BLaER1 (cell line): ENCODE measurements at regions not wholly inside any gene's neighbourhood (a gene's known extent, or its start where the extent isn't known, plus 50 kb on each side); places are given as distances from the start of the nearest gene placed in this dataset.
A peak's percentile ranks its signal among the peaks of the same experiment; 100 is the strongest.
"Not testable (repeated sequence)": the region's sequence is repeated elsewhere in the genome, so short reads cannot be mapped to it uniquely, and the experiment has no call there.

Experiments used
- H3K27ac ChIP-seq: shearing (Covaris generic); formaldehyde crosslinking; 2 replicates; pipeline ENCODE4 v1.8.1; 2022
- H3K27me3 ChIP-seq: shearing (Covaris generic); formaldehyde crosslinking; 2 replicates; pipeline ENCODE4 v1.8.1; 2022
- H3K36me3 ChIP-seq: shearing (Covaris generic); formaldehyde crosslinking; 2 replicates; pipeline ENCODE4 v1.8.1; 2022
- H3K4me1 ChIP-seq: shearing (Covaris generic); formaldehyde crosslinking; 2 replicates; pipeline ENCODE4 v1.8.1; 2022
- H3K4me2 ChIP-seq: shearing (Covaris generic); formaldehyde crosslinking; 2 replicates; pipeline ENCODE4 v1.8.1; 2022
- H3K4me3 ChIP-seq: shearing (Covaris generic); formaldehyde crosslinking; 2 replicates; pipeline ENCODE4 v1.8.1; 2022
- H3K9ac ChIP-seq: shearing (Covaris generic); formaldehyde crosslinking; 2 replicates; pipeline ENCODE4 v1.8.1; 2022
- H3K9me3 ChIP-seq: shearing (Covaris generic); formaldehyde crosslinking; 2 replicates; pipeline ENCODE4 v1.8.1; 2022
- H4K20me1 ChIP-seq: shearing (Covaris generic); formaldehyde crosslinking; 2 replicates; pipeline ENCODE4 v1.8.1; 2022

DNA sequence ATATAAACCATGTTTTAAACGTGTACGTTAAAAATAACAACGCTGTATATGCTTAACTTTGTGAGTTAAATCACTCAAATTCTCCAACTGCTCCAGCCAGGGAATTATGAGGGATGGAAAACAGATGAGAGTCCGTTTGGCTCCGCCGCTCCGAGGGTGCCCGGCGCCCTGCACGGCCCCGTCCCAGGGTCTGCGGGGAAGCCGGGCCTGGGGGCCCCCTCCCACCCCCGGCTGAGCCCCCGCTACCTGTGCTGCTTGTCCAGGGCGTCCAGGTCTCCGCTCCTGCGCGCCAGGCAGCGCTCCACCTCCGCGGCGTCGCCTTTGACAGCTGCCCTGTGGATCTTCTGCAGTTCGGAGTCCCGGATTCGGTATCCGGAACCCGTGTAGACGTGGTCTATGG, 415.5 kb downstream of the FOXD4L4 start:
- not testable (repeated sequence) for H3K4me3 ChIP-seq, H3K27me3 ChIP-seq, H3K4me2 ChIP-seq, H3K36me3 ChIP-seq, H3K9me3 ChIP-seq, H3K9ac ChIP-seq, H4K20me1 ChIP-seq, H3K4me1 ChIP-seq, H3K27ac ChIP-seq

DNA sequence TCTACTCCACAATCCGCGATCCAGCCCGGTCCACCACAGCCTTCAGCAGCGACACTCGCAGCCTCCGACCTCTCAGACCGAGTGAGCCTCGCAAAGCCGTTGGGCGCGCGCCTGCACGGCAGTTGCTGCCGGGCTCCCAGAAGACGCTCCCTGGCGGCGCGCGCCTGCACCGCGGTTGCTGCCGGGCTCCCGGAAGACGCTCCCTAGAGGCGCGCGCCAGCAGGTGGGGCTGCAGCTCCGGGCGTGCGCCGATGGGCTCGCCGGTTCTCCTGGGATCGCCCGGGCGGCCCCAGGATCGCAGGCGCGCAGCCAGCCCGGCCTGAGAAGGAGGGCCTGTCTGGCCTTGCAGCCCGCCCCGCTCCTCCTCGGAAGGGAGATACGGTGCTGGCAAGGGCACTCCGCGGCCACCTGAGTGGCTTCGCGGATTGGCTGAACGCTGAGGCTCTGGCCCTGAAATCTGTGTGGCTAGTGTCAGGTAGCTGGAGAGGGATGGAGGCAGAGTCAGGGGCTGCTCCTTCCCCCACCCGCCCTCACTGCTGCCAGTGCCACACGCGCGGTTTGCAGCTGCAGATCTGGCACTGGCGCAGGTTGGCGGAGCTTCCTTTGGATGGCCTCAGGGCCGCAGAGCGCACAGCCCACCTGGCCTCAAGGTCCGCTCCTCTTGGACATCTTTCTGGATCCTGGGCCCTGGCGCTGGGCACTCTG, 416.2 kb downstream of the FOXD4L4 start:
- not testable (repeated sequence) for H3K27ac ChIP-seq, H3K27me3 ChIP-seq, H3K4me1 ChIP-seq, H3K9me3 ChIP-seq, H3K9ac ChIP-seq, H4K20me1 ChIP-seq, H3K36me3 ChIP-seq
- H3K4me2 ChIP-seq = peak overlapping the region; percentile 62
- H3K4me3 ChIP-seq = peak overlapping the region; percentile 57

DNA sequence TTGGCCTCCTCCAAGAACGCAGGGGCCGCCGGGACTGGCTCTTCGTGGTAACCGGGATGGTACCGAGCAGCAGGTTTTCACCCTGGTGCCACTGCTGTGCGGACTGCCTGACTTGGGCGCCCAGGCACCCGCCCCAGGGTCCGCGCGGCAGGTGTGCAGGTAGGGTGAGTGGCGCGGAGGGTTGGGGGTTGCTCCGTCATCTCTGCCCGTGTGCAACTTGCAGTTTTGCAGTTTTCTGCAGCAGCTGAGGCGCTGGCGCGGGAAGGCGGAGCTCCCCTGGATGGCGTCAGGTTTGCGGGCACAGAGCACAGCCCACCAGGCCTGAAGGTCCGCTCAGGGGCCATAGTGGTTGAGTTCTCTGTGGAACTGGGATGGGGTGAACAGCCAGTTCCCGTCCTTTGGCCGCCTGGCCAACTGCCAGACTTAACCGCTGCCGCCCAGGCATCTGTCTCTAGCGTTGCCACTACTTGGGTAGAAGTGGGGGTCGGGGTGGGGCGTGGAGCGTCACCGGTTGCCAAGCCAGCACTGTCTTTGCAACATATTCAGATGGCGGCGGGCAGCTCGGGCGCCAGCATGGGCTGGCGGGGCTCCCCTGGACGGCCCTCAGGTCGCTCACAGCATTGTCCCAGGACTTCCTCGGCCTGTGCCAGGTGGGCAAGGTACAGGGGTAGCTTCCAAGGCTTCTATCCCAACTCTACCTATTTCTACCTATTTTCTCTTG, 417.2 kb downstream of the FOXD4L4 start:
- H3K9ac ChIP-seq, H3K27ac ChIP-seq, H3K4me2 ChIP-seq: not testable (repeated sequence)

DNA sequence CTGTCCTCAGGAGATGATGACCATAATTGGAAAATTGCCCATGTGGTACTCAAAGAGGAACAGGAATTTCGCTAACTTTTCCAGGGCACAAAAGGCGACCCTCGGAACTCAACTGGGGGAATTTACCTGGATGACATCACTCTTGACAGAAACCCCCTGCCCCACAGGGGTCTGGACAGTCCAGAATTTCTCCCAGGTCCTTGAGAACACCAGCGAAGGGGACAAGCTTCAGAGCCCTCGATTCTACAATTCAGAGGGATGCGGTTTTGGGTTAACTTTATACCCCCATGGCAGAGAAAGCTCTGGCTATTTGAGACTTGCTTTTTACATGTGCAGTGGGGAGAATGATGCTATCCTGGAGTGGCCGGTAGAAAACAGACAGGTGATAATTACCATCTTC, 445.4 kb downstream of the FOXD4L4 start:
- not testable (repeated sequence) for H3K9ac ChIP-seq, H3K4me3 ChIP-seq, H3K36me3 ChIP-seq, H3K27me3 ChIP-seq, H3K4me1 ChIP-seq, H4K20me1 ChIP-seq, H3K9me3 ChIP-seq, H3K4me2 ChIP-seq, H3K27ac ChIP-seq

More for the DNA sequence above, 417.2 kb downstream of the FOXD4L4 start:
- not testable (repeated sequence) for H3K4me1 ChIP-seq, H3K27me3 ChIP-seq, H3K4me3 ChIP-seq, H4K20me1 ChIP-seq, H3K9me3 ChIP-seq, H3K36me3 ChIP-seq

DNA sequence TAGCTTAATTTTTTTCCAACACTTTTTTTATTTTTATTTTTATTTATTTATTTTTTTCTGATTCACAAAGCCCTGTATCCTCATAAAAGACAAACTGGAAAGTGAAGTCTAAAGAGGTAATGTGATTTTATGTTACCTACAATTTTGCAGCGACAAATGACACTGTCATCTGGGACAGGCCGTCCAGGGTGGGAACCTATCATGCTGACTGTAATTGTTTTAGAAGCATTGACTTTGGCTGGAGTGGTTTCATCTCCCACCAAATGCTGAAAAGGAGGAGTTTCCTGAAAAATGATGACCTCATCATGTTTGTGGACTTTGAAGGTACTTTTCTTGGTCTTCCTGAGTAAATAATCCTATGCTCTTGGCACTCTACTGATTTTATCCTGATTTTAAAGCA, 446.7 kb downstream of the FOXD4L4 start:
- H3K9ac ChIP-seq, H4K20me1 ChIP-seq, H3K4me3 ChIP-seq, H3K27ac ChIP-seq, H3K9me3 ChIP-seq, H3K4me2 ChIP-seq, H3K27me3 ChIP-seq, H3K4me1 ChIP-seq, H3K36me3 ChIP-seq: not testable (repeated sequence)

DNA sequence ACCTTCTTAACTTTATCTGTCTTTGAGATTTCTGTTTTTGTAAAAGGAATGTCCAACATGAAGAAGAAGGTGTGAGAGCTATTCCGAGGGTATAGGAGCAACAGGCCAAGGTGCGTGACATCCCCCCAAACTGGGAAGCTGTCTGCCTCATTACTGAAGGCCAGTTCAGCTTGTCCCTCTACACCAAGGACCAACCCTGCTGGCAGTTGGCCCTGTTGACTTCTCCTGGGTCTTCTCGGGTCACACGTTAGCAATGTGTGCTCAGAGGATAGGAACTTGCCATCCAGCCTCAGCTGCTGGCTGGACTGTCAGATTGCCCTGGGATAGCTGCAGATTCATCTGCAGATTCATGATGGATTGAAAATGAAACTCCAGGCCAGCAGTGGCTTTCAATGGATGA, 460.3 kb downstream of the FOXD4L4 start:
- H3K9ac ChIP-seq, H3K36me3 ChIP-seq, H4K20me1 ChIP-seq, H3K4me3 ChIP-seq, H3K4me1 ChIP-seq, H3K27me3 ChIP-seq, H3K27ac ChIP-seq, H3K4me2 ChIP-seq, H3K9me3 ChIP-seq: not testable (repeated sequence)

DNA sequence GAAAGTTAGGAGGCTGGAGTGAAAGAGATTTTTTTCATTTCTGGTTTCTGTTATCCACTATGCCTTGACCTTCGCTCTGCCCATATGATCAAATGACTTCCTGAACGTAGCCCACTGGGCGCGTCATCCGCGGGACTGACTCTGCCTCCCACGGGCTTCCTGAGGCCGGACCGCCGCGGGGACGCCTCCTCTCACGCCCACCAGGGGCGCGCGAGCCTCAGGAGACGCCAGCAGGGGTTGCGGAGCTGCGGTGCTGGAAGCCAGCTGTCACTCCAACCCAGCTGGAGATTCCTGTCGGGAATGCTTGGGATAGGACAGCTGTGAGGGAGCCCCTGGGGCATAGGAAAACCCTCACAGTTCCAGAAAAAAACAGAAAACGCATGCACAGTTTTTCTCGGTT, 461.5 kb downstream of the FOXD4L4 start:
- not testable (repeated sequence) for H3K27ac ChIP-seq, H3K9ac ChIP-seq, H3K27me3 ChIP-seq, H3K4me2 ChIP-seq, H3K36me3 ChIP-seq, H3K4me1 ChIP-seq, H4K20me1 ChIP-seq, H3K4me3 ChIP-seq, H3K9me3 ChIP-seq

DNA sequence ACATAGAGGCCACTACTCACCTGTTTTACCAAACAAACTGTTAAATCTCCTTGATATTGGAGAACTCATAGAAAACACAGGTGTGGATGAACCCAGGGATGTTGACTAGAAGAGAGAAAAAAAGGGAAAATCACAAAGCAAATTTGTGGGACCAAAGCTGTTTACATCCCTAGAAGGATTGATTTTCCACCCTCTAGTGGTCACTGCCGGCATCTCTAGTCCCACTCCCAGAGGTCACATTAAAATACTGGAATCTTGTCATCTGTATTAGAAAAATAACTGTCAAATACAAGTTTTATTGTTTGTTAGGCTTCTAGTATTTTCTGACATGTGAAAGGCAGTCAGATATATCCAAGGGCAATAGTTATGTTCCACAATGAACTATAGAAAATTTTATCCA, 469.7 kb downstream of the FOXD4L4 start:
- H3K36me3 ChIP-seq = not testable (repeated sequence)

DNA sequence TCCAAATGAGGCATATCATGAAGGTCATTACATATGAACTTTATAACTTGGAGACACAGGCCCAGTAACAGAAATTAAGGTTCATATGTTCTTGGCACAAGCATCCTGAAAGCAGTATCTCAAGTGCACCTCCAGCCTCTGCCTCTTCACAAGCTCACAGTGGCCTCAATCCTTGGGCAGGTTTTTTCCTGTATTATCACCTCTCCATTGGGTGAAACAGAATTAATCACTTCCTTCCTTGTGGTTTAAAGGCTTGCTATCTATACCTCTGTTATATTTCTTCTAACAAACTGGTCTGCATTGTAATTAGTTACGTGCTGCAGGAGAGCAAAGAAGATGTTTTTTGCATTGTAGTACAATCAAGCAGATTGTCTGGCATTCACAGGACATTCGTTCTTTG, 471.0 kb downstream of the FOXD4L4 start:
- not testable (repeated sequence) for H4K20me1 ChIP-seq, H3K4me3 ChIP-seq, H3K4me1 ChIP-seq, H3K9me3 ChIP-seq, H3K36me3 ChIP-seq, H3K4me2 ChIP-seq, H3K27me3 ChIP-seq, H3K9ac ChIP-seq, H3K27ac ChIP-seq

More for the DNA sequence above, 469.7 kb downstream of the FOXD4L4 start:
- not testable (repeated sequence) for H3K4me2 ChIP-seq, H3K27ac ChIP-seq, H3K4me1 ChIP-seq, H3K4me3 ChIP-seq, H4K20me1 ChIP-seq, H3K9me3 ChIP-seq, H3K9ac ChIP-seq, H3K27me3 ChIP-seq

DNA sequence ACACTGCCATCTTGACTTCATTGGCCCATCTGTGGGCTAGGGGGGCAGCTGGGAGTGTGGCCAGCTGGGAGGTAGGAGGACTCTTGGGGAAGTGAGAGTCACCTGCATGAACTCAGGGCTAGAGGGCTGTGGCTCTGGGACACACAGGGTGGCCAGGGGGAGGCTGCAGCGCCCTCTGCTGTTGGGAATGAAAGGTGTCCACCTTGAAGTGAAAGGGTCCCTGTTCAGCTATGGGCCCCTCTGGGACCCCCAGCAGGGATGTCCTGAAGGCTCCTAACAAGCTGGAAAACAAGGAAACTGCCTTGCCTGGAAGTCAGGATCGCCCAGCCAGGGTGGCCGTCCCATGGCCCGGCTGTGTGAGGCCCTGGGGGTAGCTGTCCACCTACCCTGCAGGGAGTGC, 507.8 kb downstream of the FOXD4L4 start:
- H3K9ac ChIP-seq, H3K27me3 ChIP-seq, H3K9me3 ChIP-seq, H3K4me1 ChIP-seq, H3K36me3 ChIP-seq, H4K20me1 ChIP-seq, H3K4me2 ChIP-seq, H3K4me3 ChIP-seq, H3K27ac ChIP-seq: not testable (repeated sequence)

DNA sequence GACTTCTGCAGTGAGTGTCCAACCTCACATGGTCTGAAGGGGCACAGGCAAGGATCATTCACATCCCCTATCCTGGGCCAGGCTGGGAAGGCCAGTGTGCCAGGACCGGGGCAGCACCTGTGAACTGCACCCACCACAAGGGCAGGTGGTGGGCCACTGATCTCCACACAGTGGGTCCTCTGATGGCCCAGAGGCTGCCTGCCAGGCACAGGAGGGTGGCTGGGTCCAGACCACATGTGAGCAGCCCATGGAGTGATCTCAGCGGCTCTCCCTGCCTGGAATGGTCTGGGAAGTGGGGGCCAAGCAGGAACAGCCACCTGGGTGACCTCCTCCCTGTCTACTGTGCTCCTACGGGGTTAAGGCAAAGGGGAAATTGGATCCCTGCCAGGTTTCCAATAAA, 508.5 kb downstream of the FOXD4L4 start:
- not testable (repeated sequence) for H3K36me3 ChIP-seq, H4K20me1 ChIP-seq, H3K9me3 ChIP-seq, H3K27me3 ChIP-seq, H3K4me2 ChIP-seq, H3K27ac ChIP-seq, H3K4me1 ChIP-seq, H3K9ac ChIP-seq, H3K4me3 ChIP-seq

DNA sequence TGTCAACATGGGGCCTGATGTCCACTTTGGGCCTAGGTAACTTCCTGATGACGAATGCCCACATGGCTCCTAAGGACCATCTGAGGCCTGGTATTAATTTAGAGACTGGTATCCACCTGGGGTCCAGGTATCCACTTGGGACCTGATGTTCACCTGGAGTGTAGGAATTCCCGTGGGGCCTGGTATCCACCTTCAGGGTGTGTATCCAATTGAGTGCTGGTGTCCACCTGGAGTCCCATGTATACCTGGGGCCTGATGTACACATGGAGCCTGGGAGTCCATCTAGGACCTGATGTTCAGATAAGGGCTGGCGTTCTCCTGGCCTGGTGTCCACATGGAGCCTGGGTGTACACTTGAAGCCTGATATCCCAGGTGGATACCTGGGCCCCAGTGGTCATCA, 520.6 kb downstream of the FOXD4L4 start:
- not testable (repeated sequence) for H3K27me3 ChIP-seq, H3K9me3 ChIP-seq, H3K4me1 ChIP-seq, H3K27ac ChIP-seq, H4K20me1 ChIP-seq, H3K36me3 ChIP-seq, H3K9ac ChIP-seq, H3K4me2 ChIP-seq, H3K4me3 ChIP-seq

DNA sequence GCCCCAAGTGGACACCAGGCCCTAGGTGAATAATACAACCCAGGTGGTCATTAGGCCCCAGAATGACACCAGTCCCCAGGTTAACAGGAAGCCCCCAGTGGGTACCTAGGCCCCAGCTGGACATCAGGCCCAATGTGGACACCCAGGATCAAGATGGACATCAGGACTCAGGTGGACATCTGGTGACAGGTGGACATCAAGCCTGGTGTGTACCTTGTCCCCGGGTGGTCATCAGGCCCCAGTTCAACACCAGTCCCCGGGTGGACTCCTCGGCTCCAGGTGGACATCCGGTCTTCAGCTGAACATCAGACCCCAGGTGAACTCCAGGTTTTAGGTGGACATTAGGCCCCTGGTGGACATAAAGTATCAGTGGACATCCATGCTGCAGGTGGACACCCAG, 524.6 kb downstream of the FOXD4L4 start:
- not testable (repeated sequence) for H3K9ac ChIP-seq, H3K27me3 ChIP-seq, H3K4me3 ChIP-seq, H3K36me3 ChIP-seq, H3K4me2 ChIP-seq, H3K4me1 ChIP-seq, H4K20me1 ChIP-seq, H3K27ac ChIP-seq
- H3K9me3 ChIP-seq = peaks cover 28% of the 10 kb centered on the region

DNA sequence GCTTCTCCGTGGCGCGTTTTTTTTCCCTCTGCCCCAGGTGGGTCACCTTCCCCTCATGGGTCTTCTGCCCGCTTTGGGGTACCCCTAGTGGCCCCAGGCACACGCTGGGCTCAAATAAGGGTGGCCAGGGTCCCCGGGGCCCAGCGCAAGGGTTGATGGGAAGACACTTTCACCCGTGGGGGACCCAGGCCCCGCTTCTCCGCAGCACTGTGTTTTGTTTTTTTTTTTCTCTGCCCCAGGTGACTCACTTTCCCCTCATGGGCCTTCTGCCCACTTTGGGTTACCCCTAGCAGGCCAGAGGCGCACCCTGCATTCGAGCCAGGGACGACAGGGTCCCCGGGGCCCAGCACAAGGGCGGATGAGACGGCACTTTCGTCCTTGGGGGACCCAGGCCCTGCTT, 526.7 kb downstream of the FOXD4L4 start:
- H3K4me3 ChIP-seq, H3K36me3 ChIP-seq, H3K4me1 ChIP-seq, H3K4me2 ChIP-seq, H3K27ac ChIP-seq, H3K9ac ChIP-seq, H3K27me3 ChIP-seq, H4K20me1 ChIP-seq: not testable (repeated sequence)
- H3K9me3 ChIP-seq = peaks cover 37% of the 10 kb centered on the region

DNA sequence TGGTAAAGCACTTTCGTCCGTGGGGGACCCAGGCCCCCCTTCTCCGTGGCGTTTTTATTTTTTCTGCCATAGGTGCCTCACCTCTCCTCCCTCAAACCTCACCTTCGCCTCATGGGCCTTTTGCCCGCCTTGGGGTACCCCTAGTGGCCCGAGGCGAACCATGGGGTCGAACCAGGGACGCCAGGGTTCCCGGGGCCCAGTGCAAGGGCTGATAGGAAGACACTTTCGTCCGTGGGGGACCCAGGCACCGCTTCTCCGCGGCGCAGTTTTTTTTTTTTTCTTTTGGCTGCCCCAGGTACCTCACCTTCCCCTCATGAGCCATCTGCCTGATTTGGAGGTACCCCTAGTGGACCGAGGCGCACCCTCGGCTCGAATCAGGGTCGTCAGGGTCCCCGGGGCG, 527.8 kb downstream of the FOXD4L4 start:
- not testable (repeated sequence) for H3K4me3 ChIP-seq, H4K20me1 ChIP-seq, H3K36me3 ChIP-seq, H3K4me2 ChIP-seq, H3K27ac ChIP-seq, H3K4me1 ChIP-seq, H3K9ac ChIP-seq, H3K27me3 ChIP-seq
- peaks cover 37% of the 10 kb centered on the region for H3K9me3 ChIP-seq
